Loucy (cell line): ENCODE measurements at regions not wholly inside any gene's neighbourhood (a gene's known extent, or its start where the extent isn't known, plus 50 kb on each side); places are given as distances from the start of the nearest gene placed in this dataset.

ENCODE experiments used
- H2AFZ ChIP-seq: fragments of 200-600 bp; sonication (generic); 2 replicates; pipeline ENCODE4 v1.6.0; 2016; ENCODE audit warnings: antibody characterized with exemption, mild to moderate bottlenecking, low read length, moderate library complexity
- H3F3A ChIP-seq: fragments of 200-600 bp; 2 replicates; pipeline ENCODE4 v1.6.0; 2016; ENCODE audit warnings: antibody characterized with exemption, low read depth, mild to moderate bottlenecking
- H3K27me3 ChIP-seq: fragments of 200-600 bp; sonication (generic); 2 replicates; pipeline ENCODE4 v1.6.1; 2014; ENCODE audit warnings: low read length, mild to moderate bottlenecking; ENCODE audit not compliant: insufficient read depth, poor library complexity, severe bottlenecking
- H3K36me3 ChIP-seq: fragments of 200-600 bp; sonication (generic); 2 replicates; pipeline ENCODE4 v1.6.1; 2016; ENCODE audit warnings: low read length; ENCODE audit not compliant: insufficient read depth
- H3K4me1 ChIP-seq: fragments of 200-600 bp; sonication (generic); 2 replicates; pipeline ENCODE4 v1.5.1; 2014; ENCODE audit warnings: low read length, mild to moderate bottlenecking; ENCODE audit not compliant: insufficient read depth, poor library complexity, severe bottlenecking
- H3K4me2 ChIP-seq: fragments of 200-600 bp; sonication (generic); 2 replicates; pipeline ENCODE4 v1.6.0; 2014; ENCODE audit warnings: antibody characterized with exemption, low read length, low read depth, mild to moderate bottlenecking; ENCODE audit not compliant: poor library complexity, severe bottlenecking
- H3K4me3 ChIP-seq: fragments of 200-600 bp; sonication (generic); 2 replicates; pipeline ENCODE4 v1.5.1; 2014; ENCODE audit warnings: low read length, mild to moderate bottlenecking, mixed read lengths; ENCODE audit not compliant: poor library complexity, severe bottlenecking
- H3K79me2 ChIP-seq: fragments of 200-600 bp; sonication (generic); 2 replicates; pipeline ENCODE4 v1.6.1; 2014; ENCODE audit warnings: low read length; ENCODE audit not compliant: insufficient read depth
- H3K9ac ChIP-seq: fragments of 200-600 bp; sonication (generic); 2 replicates; pipeline ENCODE4 v1.6.0; 2014; ENCODE audit warnings: mild to moderate bottlenecking, low read depth, low read length, moderate library complexity; ENCODE audit not compliant: poor library complexity, severe bottlenecking
- H3K9me2 ChIP-seq: fragments of 200-600 bp; sonication (generic); replicated peaks from 2 replicates; pipeline ENCODE4 v1.6.1; 2016; ENCODE audit warnings: low read depth, low read length, mixed read lengths
- H3K9me3 ChIP-seq: fragments of 200-600 bp; sonication (generic); 2 replicates; pipeline ENCODE4 v1.6.1; 2014; ENCODE audit warnings: mild to moderate bottlenecking, antibody characterized with exemption, low read length, low read depth; ENCODE audit not compliant: insufficient read depth
- H4K20me1 ChIP-seq: fragments of 200-600 bp; sonication (generic); 2 replicates; pipeline ENCODE4 v1.6.0; 2014; ENCODE audit warnings: antibody characterized with exemption, low read length, mild to moderate bottlenecking; ENCODE audit not compliant: insufficient read depth, poor library complexity, severe bottlenecking
- CTCF ChIP-seq: fragments of 200-600 bp; sonication (generic); conservative IDR thresholded peaks from 2 replicates; pipeline ENCODE4 v1.5.1; 2014; ENCODE audit warnings: mild to moderate bottlenecking, antibody characterized with exemption, low read length
- EZH2phosphoT487 ChIP-seq: fragments of 200-600 bp; IDR thresholded peaks from 2 replicates; pipeline ENCODE4 v1.6.1; 2018; ENCODE audit warnings: antibody characterized with exemption, mild to moderate bottlenecking, moderate library complexity, borderline replicate concordance

- no peaks in the 10 kb centered on the region for H3F3A ChIP-seq
- no peak overlapping the region for H3K4me2 ChIP-seq
- H3K9ac ChIP-seq, result no peak overlapping the region
- H3K4me1 ChIP-seq, result no peaks in the 10 kb centered on the region
- H3K27me3 ChIP-seq, result no peaks in the 10 kb centered on the region
- peaks cover 17% of the 10 kb centered on the region; the same call in 1 of the 2 replicates for H3K9me3 ChIP-seq
- no peak overlapping the region for H3K4me3 ChIP-seq
- H2AFZ ChIP-seq, result no peak overlapping the region
- no peaks in the 10 kb centered on the region for H3K36me3 ChIP-seq
- H3K9me2 ChIP-seq, result no peaks in the 10 kb centered on the region
- no peaks in the 10 kb centered on the region for H3K79me2 ChIP-seq
- H4K20me1 ChIP-seq, result no peaks in the 10 kb centered on the region
- TF ChIP-seq EZH2phosphoT487, result no peak
- TF ChIP-seq CTCF, result no peak
These were observed 296.9 kb upstream of the SALL3 start for GRCh38 chr18:78682716-78683115.

- TF ChIP-seq CTCF (no peak), EZH2phosphoT487 (no peak)
- H3K9me3 ChIP-seq, result peaks cover 11% of the 10 kb centered on the region; the same call in 1 of the 2 replicates
- no peaks in the 10 kb centered on the region for H3K36me3 ChIP-seq
- no peak overlapping the region for H3K9ac ChIP-seq
- no peaks in the 10 kb centered on the region for H3K4me1 ChIP-seq
- no peak overlapping the region for H3K4me2 ChIP-seq
- no peaks in the 10 kb centered on the region for H4K20me1 ChIP-seq
- H3K4me3 ChIP-seq, result no peak overlapping the region
- H2AFZ ChIP-seq, result no peak overlapping the region
- no peaks in the 10 kb centered on the region for H3K9me2 ChIP-seq
- H3K79me2 ChIP-seq, result no peaks in the 10 kb centered on the region
- no peaks in the 10 kb centered on the region for H3F3A ChIP-seq
- no peaks in the 10 kb centered on the region for H3K27me3 ChIP-seq
These were observed 296.2 kb upstream of the SALL3 start for GRCh38 chr18:78683191-78684010.

GRCh38 chr18:78685250-78685979 lies 294.2 kb upstream of the SALL3 start:
- H3K79me2 ChIP-seq, result no peaks in the 10 kb centered on the region
- H3K27me3 ChIP-seq, result no peaks in the 10 kb centered on the region
- no peak overlapping the region for H2AFZ ChIP-seq
- no peaks in the 10 kb centered on the region for H3F3A ChIP-seq
- no peaks in the 10 kb centered on the region for H3K9me2 ChIP-seq
- no peak overlapping the region for H3K9ac ChIP-seq
- no peaks in the 10 kb centered on the region for H3K36me3 ChIP-seq
- TF ChIP-seq CTCF, result no peak
- no peak for TF ChIP-seq EZH2phosphoT487
- H4K20me1 ChIP-seq, result no peaks in the 10 kb centered on the region
- H3K4me1 ChIP-seq, result no peaks in the 10 kb centered on the region
- H3K4me3 ChIP-seq, result no peak overlapping the region
- peaks cover 6% of the 10 kb centered on the region; the same call in 1 of the 2 replicates for H3K9me3 ChIP-seq
- no peak overlapping the region for H3K4me2 ChIP-seq
